SKM-1 (cell line): ENCODE measurements at regions not wholly inside any gene's neighbourhood (a gene's known extent, or its start where the extent isn't known, plus 50 kb on each side); places are given as distances from the start of the nearest gene placed in this dataset.

Experiments
- DNase-seq: peaks from one replicate; lab custom pipeline; 2025; ENCODE audit not compliant: unreplicated experiment; lab: John Stamatoyannopoulos, UW

DNA sequence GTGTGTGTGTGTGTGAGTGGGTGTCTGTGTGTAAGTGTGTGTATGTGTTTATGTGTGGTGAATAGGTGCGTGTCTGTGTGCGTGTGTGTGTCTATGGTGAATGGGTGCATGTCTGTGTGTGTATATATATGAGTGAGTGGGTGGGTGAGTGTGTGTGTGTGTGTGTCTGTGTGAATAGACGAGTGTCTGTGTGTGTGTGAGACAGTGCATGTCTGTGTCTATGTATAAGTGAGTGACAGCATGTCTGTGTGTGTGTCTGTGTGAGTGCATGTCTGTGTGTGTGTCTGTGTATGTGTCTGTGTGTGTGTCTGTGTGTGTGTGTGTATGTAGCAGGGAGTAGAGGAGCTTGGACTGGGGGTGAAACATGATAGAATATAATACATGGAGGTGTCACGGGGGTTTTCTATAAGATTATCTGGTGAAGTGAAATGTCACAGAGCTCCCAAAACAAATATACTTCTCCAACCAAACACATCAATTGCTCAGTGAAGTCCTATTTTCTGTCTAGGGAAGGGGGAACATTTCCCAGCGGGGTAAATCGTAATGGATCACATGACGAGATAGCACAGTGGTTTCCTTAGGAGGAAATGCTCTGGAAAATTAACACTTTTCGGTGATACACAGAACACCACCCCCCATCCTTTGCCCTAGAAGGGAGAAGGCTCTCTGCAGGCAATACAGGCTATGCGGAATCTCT is 723.3 kb upstream of the CELF2 start:
- DNase-seq = no peak

GRCh38 chr10:10294881-10295529 is 722.7 kb upstream of the CELF2 start:
- DNase-seq = no peak

GRCh38 chr10:10295537-10295936 is 722.1 kb upstream of the CELF2 start:
- no peak for DNase-seq

DNA sequence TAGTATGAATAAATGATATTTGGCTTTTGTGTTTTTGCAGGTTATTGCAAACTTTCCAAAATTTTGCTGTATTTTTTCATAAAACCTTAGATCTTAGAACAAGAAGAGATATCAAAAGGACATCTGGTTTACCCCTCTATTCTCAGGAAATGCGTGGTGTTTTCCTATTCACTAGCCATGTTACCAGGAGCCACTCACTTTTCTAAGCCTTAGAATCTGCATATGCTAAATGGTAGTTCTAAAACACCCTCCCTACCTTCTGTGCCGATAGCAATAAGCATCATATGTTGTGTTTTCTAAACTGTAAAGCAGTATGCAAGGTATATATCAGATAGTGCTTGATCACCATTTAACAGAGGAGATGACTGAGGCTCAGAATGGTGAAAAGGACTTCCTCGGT is 715.0 kb upstream of the CELF2 start:
- no peak for DNase-seq

GRCh38 chr10:10307036-10307435 is 710.6 kb upstream of the CELF2 start:
- no peak for DNase-seq

DNA sequence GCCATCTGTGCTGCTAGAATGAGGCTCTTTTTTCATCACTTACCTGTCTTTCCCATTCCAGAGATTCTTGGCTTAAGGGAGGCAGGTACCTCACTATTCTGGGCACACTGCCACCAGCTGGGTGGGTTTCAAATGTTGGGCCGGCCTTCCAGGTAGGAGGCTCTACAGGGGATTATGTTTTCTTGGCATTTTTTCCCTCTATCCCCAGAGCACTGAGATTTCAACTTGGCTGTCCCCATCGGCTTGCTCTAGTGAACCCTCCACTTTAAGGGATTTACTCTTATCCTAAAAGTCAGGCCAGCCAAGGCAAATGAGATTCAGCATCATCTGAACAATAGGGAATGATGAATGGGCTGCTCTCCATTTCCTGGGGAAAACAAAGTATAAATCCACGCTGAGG is 710.1 kb upstream of the CELF2 start:
- DNase-seq = no peak

DNA sequence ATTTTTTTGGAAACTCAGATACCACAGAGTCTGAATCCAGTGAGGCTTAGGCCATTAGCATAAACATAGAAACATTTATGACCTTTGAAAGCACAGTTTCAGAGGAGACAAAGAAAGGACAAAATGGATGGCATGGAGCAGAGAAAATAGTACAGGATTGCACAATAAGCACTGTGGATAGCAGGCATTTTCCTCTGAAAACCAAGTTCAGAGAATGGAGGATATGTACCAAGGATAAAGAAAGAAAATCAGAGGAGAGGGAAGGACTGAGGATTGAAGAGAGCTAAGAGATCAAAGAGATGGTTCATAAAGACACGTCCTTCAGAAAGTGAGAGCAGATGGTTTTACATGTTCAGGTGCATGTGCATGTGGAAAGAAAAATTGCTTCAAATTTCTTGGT is 707.2 kb upstream of the CELF2 start:
- DNase-seq = no peak

GRCh38 chr10:10311966-10312365 is 705.7 kb upstream of the CELF2 start:
- no peak for DNase-seq

DNA sequence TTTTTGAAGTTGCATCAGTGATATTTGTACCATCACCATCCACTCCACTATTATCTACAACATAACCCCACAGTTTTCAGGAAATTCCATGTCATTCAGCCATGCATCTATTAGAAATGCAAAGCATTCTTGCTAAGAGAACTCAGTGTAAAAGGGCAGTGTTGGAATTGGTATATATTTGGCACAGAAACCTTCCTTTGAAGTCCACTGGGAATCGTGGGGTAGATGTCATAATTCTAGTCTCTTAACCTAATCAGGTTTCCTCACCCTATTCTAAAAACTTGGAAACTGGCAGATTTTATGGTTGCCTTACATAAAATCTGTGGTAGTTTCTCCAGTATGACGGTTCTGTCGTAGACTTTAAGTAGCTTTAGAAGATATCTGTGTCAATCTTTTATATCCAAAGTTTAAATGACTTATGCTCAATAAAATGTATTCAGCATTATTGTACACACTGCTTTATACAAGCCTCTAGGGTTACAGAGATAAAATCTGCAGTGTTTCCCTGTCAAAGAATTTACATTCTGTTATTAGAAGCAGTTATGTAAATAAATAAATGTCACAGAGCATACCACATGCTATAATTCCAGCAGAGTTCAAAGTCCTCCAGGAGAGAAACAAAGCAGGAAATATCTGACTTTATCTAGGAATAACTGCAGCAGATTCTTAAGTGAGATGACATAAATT is 704.4 kb upstream of the CELF2 start:
- DNase-seq = no peak

GRCh38 chr10:10314626-10315025 is 703.0 kb upstream of the CELF2 start:
- DNase-seq = no peak

GRCh38 chr10:10315989-10316388 is 701.7 kb upstream of the CELF2 start:
- no peak for DNase-seq

DNA sequence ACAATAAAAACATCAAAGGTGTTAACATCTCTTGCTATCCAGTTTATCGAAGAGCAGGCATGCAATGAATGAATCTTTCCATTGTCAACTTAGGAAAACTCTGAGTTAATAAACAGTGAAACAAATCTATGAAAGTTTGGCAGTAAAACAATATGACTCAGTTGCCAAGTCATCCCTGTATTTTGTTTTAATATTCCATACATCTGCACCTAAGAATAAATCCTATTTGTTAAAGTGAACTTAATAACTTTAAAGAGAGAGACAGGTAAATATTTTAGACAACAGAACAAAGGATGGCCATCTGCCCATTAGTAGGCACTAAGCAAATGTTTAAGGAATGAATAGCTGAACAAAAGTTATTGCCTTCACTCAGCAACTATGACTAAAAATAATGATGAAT is 700.5 kb upstream of the CELF2 start:
- DNase-seq = no peak

DNA sequence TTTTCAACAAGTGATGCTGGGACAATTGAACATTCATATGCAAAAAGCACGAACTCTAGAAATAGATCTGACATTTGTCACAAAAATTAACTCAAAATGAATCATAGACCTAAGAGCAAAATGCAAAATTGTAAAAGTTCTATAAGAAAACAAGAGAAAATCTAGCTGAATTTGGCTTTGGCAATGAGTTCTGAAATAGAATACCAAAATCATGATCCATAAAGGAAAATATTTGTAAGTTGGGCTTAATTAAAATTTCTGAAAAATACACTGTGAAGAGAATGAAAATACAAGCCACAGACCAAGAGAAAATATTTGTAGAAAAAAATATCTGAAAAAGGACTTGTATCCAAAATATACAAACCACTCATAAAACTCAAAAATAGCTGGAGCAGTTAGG is 698.8 kb upstream of the CELF2 start:
- no peak for DNase-seq

DNA sequence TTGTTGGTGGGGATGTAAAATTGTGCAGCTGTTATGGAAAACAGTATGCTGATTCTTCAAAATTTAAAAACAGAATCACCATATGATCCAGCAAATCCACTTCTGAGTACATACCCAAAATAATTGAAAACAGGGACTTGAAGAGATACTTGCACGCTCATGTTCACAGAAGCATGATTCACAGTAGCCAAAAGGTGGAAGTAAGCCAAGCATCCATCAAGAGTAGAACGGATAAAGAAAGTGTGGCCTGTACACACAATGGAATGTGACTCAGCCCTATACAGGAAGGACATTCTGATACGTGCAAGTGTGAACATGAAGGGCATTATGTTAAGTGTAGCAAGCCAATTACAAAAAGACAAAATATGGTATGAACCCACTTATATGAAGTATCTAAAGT is 696.7 kb upstream of the CELF2 start:
- no peak for DNase-seq

- no peak for DNase-seq
These were observed 691.6 kb upstream of the CELF2 start for GRCh38 chr10:10326116-10326515.

GRCh38 chr10:10327934-10328333 is 689.7 kb upstream of the CELF2 start:
- DNase-seq = no peak

GRCh38 chr10:10330418-10330817 is 687.3 kb upstream of the CELF2 start:
- DNase-seq = no peak

DNA sequence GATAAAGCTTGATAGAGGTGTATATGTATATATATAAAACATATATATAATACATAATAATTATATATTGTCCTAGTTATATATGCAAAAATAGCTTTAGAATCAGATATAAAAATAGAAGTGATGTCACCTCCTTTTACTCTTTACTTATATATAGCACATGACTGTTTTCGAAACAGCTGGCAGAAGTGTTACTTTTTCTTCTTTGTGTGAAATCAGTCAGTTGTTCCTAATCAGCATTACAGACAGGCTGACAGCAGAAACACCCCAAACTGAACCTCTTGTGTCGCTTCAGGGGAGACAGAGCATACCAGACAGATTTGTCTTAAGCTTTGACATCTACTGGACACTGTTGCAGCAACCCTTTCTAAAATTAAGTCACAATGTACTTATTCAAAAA is 684.9 kb upstream of the CELF2 start:
- DNase-seq = no peak

- no peak for DNase-seq
These were observed 684.0 kb upstream of the CELF2 start for GRCh38 chr10:10333622-10334021.

DNA sequence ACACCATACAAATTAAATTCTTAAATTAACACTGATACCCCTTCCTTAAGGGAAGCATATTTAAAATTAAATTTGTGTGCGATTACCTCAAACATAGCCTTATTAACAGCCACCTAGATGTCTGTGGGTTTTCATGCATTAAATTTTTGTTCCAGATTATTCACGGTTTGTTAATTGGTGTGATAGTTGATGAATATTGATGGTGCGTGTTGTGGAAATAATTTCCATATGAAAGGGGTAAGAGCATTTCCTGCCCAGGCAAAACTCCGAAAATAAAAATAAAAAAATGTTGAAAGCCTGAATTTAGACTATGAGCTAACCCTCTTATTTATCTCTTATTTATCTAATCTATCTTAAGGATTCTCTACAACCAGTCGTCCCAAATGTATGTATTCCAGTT is 679.3 kb upstream of the CELF2 start:
- DNase-seq = no peak

DNA sequence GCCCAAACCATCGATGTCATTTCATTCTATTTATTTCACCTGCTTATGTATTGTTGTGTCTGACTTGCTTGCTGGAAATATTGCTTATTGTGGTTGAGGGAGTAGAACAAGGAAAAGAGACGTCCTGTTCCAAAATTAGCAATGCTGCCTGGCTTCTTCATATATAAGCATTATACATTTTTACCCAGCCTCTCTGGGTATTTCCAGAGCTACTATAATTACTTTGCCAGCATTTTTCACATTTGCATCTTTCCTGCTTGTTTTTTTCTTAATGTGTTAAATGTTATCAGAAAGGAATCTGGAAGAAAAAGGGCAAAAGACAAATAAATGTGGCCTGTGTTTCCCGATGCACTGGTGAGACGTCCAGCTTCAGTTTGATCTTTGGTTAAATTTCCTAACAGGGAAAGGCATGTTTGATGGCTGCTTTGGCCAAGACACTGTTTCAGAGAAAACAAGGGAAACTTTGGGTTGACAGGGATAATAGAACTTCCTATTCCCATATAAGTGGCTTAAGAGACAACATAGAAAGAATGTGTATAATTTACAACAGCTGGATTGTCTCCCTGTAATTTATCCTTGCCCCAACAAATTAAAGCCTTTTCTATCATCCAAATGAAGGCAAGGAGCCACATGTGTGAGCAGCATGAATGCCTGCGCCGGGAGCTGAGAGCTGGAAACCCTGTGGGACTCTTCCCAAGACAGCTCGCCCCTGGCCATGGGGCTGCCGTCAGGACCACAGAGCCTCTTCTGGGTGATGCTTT is 671.1 kb upstream of the CELF2 start:
- no peak for DNase-seq

DNA sequence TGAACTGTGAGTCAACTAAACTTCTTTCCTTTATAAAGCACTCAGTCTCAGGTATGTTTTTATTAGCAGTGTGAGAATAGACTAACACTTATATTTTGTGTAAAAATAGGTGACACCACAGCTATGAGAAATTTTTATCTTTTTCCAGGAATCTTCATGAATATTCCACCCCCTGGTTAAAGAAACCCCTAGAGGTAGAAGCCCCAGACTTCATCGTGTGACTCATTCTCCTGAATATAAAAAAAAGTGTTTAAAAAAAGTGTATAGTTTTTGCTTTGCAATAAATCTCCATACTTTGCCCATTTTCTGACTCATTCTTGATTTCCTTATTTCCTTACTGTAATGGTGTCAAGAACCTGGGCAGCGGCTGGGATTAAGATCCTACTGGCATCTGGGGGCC is 667.6 kb upstream of the CELF2 start:
- DNase-seq = no peak
